Uterus (tissue), 3 donors: ENCODE measurements at regions not wholly inside any gene's neighbourhood (a gene's known extent, or its start where the extent isn't known, plus 50 kb on each side); places are given as distances from the start of the nearest gene placed in this dataset.
"Not testable (repeated sequence)": the region's sequence is repeated elsewhere in the genome, so short reads cannot be mapped to it uniquely, and the experiment has no call there.

ENCODE experiments used
- DNase-seq, 2 donors: peaks; one replicate each; pipeline ENCODE4 v3.0.0-alpha.2; 2019 to 2020
- H3K27ac ChIP-seq, 2 donors: fragments of 200-600 bp; sonication (generic); 1 replicate in 1 of 2; 2 replicates in 1 of 2; pipeline ENCODE4 v1.5.1; 2016 to 2018
- H3K27me3 ChIP-seq, 2 donors: fragments of 200-600 bp; sonication (generic); one replicate each; pipeline ENCODE4 v1.5.1; 2018 to 2019; ENCODE audit warnings: control low read depth in 1 of 2
- H3K36me3 ChIP-seq, 2 donors: fragments of 200-600 bp; sonication (generic); one replicate each; pipeline ENCODE4 v1.5.1; 2019; ENCODE audit warnings: control low read depth in 1 of 2
- H3K4me1 ChIP-seq, 2 donors: fragments of 200-600 bp; sonication (generic); one replicate each; pipeline ENCODE4 v1.5.1; 2018 to 2019; ENCODE audit warnings: control low read depth in 1 of 2
- H3K4me3 ChIP-seq, 2 donors: fragments of 200-600 bp; sonication (generic); 1 replicate in 1 of 2; 2 replicates in 1 of 2; pipeline ENCODE4 v1.5.1; 2018 to 2019; ENCODE audit warnings: mild to moderate bottlenecking in 1 of 2
- H3K9me3 ChIP-seq, 2 donors: fragments of 200-600 bp; sonication (generic); one replicate each; pipeline ENCODE4 v1.5.1; 2019; ENCODE audit warnings: control low read depth in 1 of 2
- POLR2A ChIP-seq, 2 donors: fragments of 450-650 bp; IDR thresholded peaks; one replicate each; pipeline ENCODE4 v1.6.1; 2016; ENCODE audit warnings: antibody characterized with exemption in 2 of 2, mild to moderate bottlenecking in 1 of 2, moderate library complexity in 1 of 2
- intact Hi-C: fragments of 100-400 bp; cut with DNase I; formaldehyde crosslinking; loops from one replicate; pipeline ENCODE4 v1.15.1; 2023; ENCODE audit warnings: low total_unique reads
- TF ChIP-seq, protein P1 (sequence below), 4 experiments: fragments of 200-600 bp in 2 of 4; fragments of 450-650 bp in 2 of 4; sonication (generic) in 2 of 4; IDR thresholded peaks; one replicate each; pipeline ENCODE4 v1.5.1; 2016 to 2019; ENCODE audit warnings: antibody characterized with exemption in 4 of 4, mild to moderate bottlenecking in 2 of 4, moderate library complexity in 1 of 4
- donor health status: DM: yes; HTN: yes; CAD: no.

DNA sequence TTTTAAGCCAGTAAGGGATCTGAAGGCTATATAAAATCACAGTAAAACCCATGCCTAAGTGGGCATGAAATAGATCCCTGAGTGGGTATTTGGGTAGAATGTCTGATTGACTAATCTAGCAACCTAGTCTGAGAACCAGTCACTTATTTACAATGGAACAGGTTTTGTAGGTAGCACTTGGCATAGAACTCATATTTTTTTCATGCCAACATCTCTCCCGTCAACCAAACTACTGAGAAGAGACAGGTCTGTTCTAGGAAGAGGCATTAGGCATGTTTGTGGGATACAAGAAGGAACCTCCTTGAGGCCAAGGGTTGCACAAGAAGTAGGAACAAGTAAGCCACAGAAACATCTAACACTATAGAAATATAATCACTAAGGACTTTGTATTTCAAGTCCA, 840.4 kb upstream of the TENM4 start:
- no peak for DNase-seq
- TF ChIP-seq POLR2A (IDR thresholded peaks at IDR 0.05): no peak
- TF ChIP-seq, protein P1, sequence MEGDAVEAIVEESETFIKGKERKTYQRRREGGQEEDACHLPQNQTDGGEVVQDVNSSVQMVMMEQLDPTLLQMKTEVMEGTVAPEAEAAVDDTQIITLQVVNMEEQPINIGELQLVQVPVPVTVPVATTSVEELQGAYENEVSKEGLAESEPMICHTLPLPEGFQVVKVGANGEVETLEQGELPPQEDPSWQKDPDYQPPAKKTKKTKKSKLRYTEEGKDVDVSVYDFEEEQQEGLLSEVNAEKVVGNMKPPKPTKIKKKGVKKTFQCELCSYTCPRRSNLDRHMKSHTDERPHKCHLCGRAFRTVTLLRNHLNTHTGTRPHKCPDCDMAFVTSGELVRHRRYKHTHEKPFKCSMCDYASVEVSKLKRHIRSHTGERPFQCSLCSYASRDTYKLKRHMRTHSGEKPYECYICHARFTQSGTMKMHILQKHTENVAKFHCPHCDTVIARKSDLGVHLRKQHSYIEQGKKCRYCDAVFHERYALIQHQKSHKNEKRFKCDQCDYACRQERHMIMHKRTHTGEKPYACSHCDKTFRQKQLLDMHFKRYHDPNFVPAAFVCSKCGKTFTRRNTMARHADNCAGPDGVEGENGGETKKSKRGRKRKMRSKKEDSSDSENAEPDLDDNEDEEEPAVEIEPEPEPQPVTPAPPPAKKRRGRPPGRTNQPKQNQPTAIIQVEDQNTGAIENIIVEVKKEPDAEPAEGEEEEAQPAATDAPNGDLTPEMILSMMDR (IDR thresholded peaks at IDR 0.05): no peak
- intact Hi-C loops: no loop called here
- Histone ChIP-seq H3K36me3 (no peaks in the 10 kb centered on the region), H3K27me3 (no peaks in the 10 kb centered on the region), H3K27ac (no peak overlapping the region), H3K9me3 (no peaks in the 10 kb centered on the region), H3K4me1 (no peaks in the 10 kb centered on the region), H3K4me3 (no peak overlapping the region)

DNA sequence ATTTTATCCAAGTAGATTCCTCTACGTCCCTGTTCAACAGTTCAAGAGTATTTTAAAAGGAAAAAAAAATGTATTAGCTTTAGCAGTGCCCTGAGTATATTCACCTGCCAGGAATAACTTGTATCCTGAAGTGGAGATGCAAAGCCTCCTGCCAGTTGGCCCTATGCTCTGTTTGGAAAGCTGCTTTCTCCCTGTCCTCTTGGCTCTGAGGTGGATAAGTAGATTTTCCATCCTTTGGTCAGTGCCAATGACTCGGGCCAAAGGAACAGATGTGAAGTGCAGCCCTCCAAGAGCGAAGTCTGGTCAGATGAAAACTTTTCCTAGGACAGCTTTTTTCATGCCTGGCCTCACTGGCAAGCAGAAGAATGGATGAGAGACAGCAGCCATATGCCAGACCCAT, 839.9 kb upstream of the TENM4 start:
- Histone ChIP-seq H3K36me3 (no peaks in the 10 kb centered on the region), H3K4me1 (no peaks in the 10 kb centered on the region), H3K27me3 (no peaks in the 10 kb centered on the region), H3K4me3 (no peak overlapping the region), H3K27ac (no peak overlapping the region), H3K9me3 (no peaks in the 10 kb centered on the region)
- intact Hi-C loops: no loop called here
- TF ChIP-seq, protein P1 (IDR thresholded peaks at IDR 0.05): no peak
- no peak for TF ChIP-seq POLR2A (IDR thresholded peaks at IDR 0.05)
- DNase-seq: no peak

DNA sequence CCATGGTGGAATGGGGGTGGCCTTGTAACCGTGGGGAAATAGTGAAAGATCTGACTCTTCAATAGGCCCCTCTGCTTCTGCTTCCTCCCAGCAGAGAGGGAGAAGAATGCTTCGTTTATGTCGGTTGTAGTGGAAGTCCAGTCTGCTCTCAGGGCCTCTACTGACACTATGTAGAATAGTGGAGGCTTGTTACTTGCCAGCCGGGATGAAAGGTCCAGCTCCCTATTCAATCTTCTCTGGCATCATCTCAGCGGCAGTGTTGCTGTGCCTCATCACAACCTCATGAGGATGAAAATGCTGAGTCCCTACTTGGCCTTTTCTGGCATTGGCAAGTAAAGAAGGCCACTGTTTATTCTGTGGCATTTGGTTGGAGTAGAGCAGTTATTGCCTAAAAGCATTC, 820.9 kb upstream of the TENM4 start:
- Histone ChIP-seq H3K4me3 (no peak overlapping the region), H3K9me3 (no peaks in the 10 kb centered on the region), H3K27me3 (no peaks in the 10 kb centered on the region), H3K27ac (no peak overlapping the region), H3K4me1 (no peaks in the 10 kb centered on the region), H3K36me3 (no peaks in the 10 kb centered on the region)
- intact Hi-C loops: no loop called here
- TF ChIP-seq, protein P1 (IDR thresholded peaks at IDR 0.05): no peak
- TF ChIP-seq POLR2A (IDR thresholded peaks at IDR 0.05): no peak
- DNase-seq: no peak

DNA sequence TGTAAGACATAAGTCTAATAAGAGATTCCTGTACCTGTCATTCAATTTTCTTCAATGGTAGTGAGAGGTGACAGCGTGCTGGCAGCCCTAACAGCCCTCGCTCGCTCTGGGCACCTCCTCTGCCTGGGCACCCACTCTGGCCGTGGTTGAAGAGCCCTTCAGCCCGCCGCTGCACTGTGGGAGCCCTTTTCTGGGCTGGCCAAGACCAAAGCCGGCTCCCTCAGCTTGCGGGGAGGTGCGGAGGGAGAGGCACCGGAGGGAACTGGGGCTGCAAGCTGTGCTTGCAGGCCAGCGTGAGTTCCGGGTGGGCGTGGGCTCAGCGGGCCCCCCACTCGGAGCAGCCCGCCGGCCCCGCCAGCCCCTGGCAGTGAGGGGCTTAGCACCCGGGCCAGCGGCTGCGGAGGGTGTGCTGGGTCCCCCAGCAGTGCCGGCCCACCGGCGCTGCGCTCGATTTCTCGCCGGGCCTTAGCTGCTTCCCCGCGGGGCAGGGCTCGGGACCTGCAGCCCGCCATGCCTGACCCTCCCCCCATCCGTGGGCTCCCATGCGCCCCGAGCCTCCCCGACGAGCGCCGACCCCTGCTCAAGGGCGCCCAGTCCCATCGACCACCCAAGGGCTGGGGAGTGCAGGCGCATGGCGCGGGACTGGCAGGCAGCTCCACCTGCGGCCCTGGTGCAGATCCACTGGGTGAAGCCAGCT, 816.6 kb upstream of the TENM4 start:
- H3K27ac ChIP-seq, H3K9me3 ChIP-seq, DNase-seq, H3K36me3 ChIP-seq, intact Hi-C loops, H3K4me3 ChIP-seq, H3K27me3 ChIP-seq, H3K4me1 ChIP-seq: not testable (repeated sequence)

DNA sequence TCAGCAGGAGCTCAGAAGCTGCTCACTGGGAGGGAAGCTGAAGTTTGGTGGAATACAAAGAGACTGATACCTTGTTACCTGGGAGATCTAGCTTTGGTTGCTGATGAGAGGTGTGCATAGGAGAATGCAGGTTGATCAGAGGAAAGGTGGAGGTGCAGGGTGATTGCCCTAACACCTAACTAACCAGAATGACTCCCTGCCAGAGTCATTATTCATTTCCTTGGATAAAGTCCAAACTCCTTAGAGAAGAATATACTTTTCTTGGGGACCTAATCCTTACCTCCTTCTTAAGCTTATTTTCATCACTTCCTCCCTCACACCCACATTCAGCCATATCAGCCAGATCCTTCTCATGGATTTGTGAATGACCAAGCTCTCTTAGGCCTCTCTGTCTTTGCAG, 814.2 kb upstream of the TENM4 start:
- no peaks in the 10 kb centered on the region for H3K9me3 ChIP-seq
- no peaks in the 10 kb centered on the region for H3K27me3 ChIP-seq
- no peak for DNase-seq
- H3K4me3 ChIP-seq: no peak overlapping the region
- H3K36me3 ChIP-seq: no peaks in the 10 kb centered on the region
- intact Hi-C loops: no loop called here
- H3K4me1 ChIP-seq: no peaks in the 10 kb centered on the region
- TF ChIP-seq, protein P1 (IDR thresholded peaks at IDR 0.05): no peak
- no peak for TF ChIP-seq POLR2A (IDR thresholded peaks at IDR 0.05)
- no peak overlapping the region for H3K27ac ChIP-seq

DNA sequence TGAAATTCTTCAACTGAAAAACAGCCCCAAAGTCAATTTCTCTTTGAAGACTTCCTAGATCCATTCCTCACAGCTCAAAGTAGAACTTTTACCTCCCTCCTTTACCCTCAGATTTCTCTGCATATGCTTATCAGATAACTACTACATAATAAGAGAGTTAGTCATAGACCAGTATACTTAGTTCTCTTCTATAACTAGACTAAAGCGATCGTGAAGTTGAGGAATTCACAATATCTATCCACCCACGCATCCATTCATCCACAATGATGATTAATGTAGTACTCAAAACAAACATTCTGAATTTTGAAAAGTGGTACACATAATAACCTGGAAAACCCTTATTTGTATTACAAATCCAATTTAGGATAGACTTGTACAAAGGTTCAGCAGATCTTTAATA, 800.9 kb upstream of the TENM4 start:
- Histone ChIP-seq H3K9me3 (no peaks in the 10 kb centered on the region), H3K27me3 (no peaks in the 10 kb centered on the region), H3K4me3 (no peak overlapping the region), H3K4me1 (no peaks in the 10 kb centered on the region), H3K36me3 (no peaks in the 10 kb centered on the region), H3K27ac (no peak overlapping the region)
- intact Hi-C loops: no loop called here
- no peak for DNase-seq
- TF ChIP-seq, protein P1 (IDR thresholded peaks at IDR 0.05): no peak
- TF ChIP-seq POLR2A (IDR thresholded peaks at IDR 0.05): no peak
